H1 (cell line): ENCODE measurements at regions not wholly inside any gene's neighbourhood (a gene's known extent, or its start where the extent isn't known, plus 50 kb on each side); places are given as distances from the start of the nearest gene placed in this dataset.

Experiments
- CTCF ChIA-PET: fragments of 300-600 bp; sonication (Branson Sonifier 250); formaldehyde crosslinking; loops from one replicate; lab custom pipeline; 2021; ENCODE audit not compliant: partially characterized antibody; lab: Charles Lee
- POLR2A ChIA-PET: fragments of 300-600 bp; sonication (Branson Sonifier 250); formaldehyde crosslinking; loops from one replicate; lab custom pipeline; 2021; ENCODE audit warnings: inconsistent platforms; ENCODE audit not compliant: partially characterized antibody; lab: Charles Lee
- DNase-seq, 2 experiments: peaks; one replicate each; pipeline versions ENCODE4 v3.0.0 to v3.0.0-alpha.2; 2010 to 2022; ENCODE audit warnings: low spot score in 2 of 2, low read depth in 1 of 2, mixed read lengths in 1 of 2
- FAIRE-seq: peaks from 2 replicates; lab custom pipeline; 2011; peaks lifted over from hg19 to GRCh38; lab: Jason Lieb, UNC
- H2AFZ ChIP-seq: 2 replicates; pipeline ENCODE4 v1.8.1; 2012; ENCODE audit warnings: low read length, inconsistent platforms
- H2AK5ac ChIP-seq: 2 replicates; pipeline ENCODE4 v1.6.1; 2013; ENCODE audit warnings: low read depth, low read length
- H2BK120ac ChIP-seq: replicated peaks from 2 replicates; pipeline ENCODE3; 2013; ENCODE audit warnings: low read depth, low read length, inconsistent platforms
- H2BK12ac ChIP-seq: 2 replicates; pipeline ENCODE4 v1.6.1; 2013; ENCODE audit warnings: low read depth, low read length
- H2BK15ac ChIP-seq: 2 replicates; pipeline ENCODE4 v1.6.1; 2013; ENCODE audit warnings: low read length
- H2BK20ac ChIP-seq: 2 replicates; pipeline ENCODE4 v1.6.1; 2013; ENCODE audit warnings: low read length
- H2BK5ac ChIP-seq: 2 replicates; pipeline ENCODE4 v1.6.1; 2013; ENCODE audit warnings: low read depth, low read length
- H3K14ac ChIP-seq: 2 replicates; pipeline ENCODE4 v1.6.1; 2013; ENCODE audit warnings: inconsistent platforms; ENCODE audit not compliant: insufficient read length
- H3K18ac ChIP-seq: 2 replicates; pipeline ENCODE4 v1.6.1; 2013; ENCODE audit warnings: low read length; ENCODE audit errors: extremely low read depth
- H3K23ac ChIP-seq: 2 replicates; pipeline ENCODE4 v1.6.1; 2013; ENCODE audit warnings: inconsistent platforms; ENCODE audit not compliant: insufficient read length
- H3K23me2 ChIP-seq: 2 replicates; pipeline ENCODE4 v1.6.1; 2013; ENCODE audit warnings: low read depth, low read length
- H3K27ac ChIP-seq: 2 replicates; pipeline ENCODE4 v1.6.1; 2011; ENCODE audit warnings: low read depth, low read length, inconsistent platforms
- H3K27me3 ChIP-seq, 4 experiments: replicated peaks in 1 of 4; 1 replicate in 1 of 4; 2 replicates in 3 of 4; pipeline versions ENCODE4 v1.6.1 to v1.8.1; 2011 to 2013; ENCODE audit warnings: low read length in 3 of 4, mild to moderate bottlenecking in 3 of 4, inconsistent platforms in 2 of 4, mixed read lengths in 2 of 4, moderate library complexity in 1 of 4; ENCODE audit not compliant: control insufficient read depth in 3 of 4, insufficient read depth in 3 of 4; ENCODE audit errors: extremely low read depth in 1 of 4
- H3K36me3 ChIP-seq, 4 experiments: 2 replicates each; pipeline versions ENCODE4 v1.6.1 to v1.8.1; 2011 to 2013; ENCODE audit warnings: mild to moderate bottlenecking in 4 of 4, low read length in 3 of 4, moderate library complexity in 2 of 4, control low read depth in 1 of 4, inconsistent platforms in 1 of 4; ENCODE audit not compliant: insufficient read depth in 4 of 4, control insufficient read depth in 2 of 4
- H3K4ac ChIP-seq: replicated peaks from 2 replicates; pipeline ENCODE3; 2013; ENCODE audit warnings: low read length, low read depth, mixed read lengths, inconsistent platforms; ENCODE audit not compliant: insufficient read length
- H3K4me1 ChIP-seq, 4 experiments: replicated peaks in 1 of 4; 1 replicate in 1 of 4; 2 replicates in 3 of 4; pipeline versions ENCODE4 v1.6.1 to v1.8.1; 2011 to 2013; ENCODE audit warnings: low read length in 3 of 4, inconsistent platforms in 2 of 4, mixed read lengths in 1 of 4; ENCODE audit not compliant: insufficient read depth in 4 of 4, control insufficient read depth in 3 of 4
- H3K4me2 ChIP-seq, 2 experiments: 2 replicates each; pipeline versions ENCODE4 v1.6.1 to v1.8.1; 2011 to 2013; ENCODE audit warnings: low read depth in 2 of 2, low read length in 2 of 2, control low read depth in 1 of 2, inconsistent platforms in 1 of 2, mild to moderate bottlenecking in 1 of 2; ENCODE audit not compliant: insufficient read depth in 1 of 2
- H3K4me3 ChIP-seq, 4 experiments: fragments of 200-600, 300-600 bp in 1 of 4; sonication (generic), shearing (Covaris generic), sonication (Bioruptor Twin) in 1 of 4; 2 replicates each; pipeline versions ENCODE4 v1.5.1 to v1.8.1; 2011 to 2016; ENCODE audit warnings: low read length in 4 of 4, low read depth in 3 of 4, control low read depth in 2 of 4, inconsistent platforms in 2 of 4, mild to moderate bottlenecking in 2 of 4, mixed read lengths in 1 of 4, moderate library complexity in 1 of 4; ENCODE audit not compliant: insufficient read depth in 2 of 4; ENCODE audit errors: extremely low read depth in 1 of 4
- H3K56ac ChIP-seq: replicated peaks from 2 replicates; pipeline ENCODE3; 2013; ENCODE audit warnings: low read depth, mild to moderate bottlenecking, mixed read lengths, low read length, inconsistent platforms; ENCODE audit not compliant: insufficient read length
- H3K79me1 ChIP-seq: 2 replicates; pipeline ENCODE4 v1.6.1; 2013; ENCODE audit warnings: low read depth, low read length, control low read depth
- H3K79me2 ChIP-seq, 2 experiments: 2 replicates each; pipeline versions ENCODE4 v1.6.1 to v1.8.1; 2012 to 2013; ENCODE audit warnings: low read length in 2 of 2, mild to moderate bottlenecking in 2 of 2, inconsistent platforms in 1 of 2; ENCODE audit not compliant: insufficient read depth in 2 of 2, control insufficient read depth in 1 of 2
- H3K9ac ChIP-seq, 4 experiments: replicated peaks in 1 of 4; 1 replicate in 1 of 4; 2 replicates in 3 of 4; pipeline versions ENCODE4 v1.6.1 to v1.8.1; 2011 to 2013; ENCODE audit warnings: low read depth in 3 of 4, low read length in 3 of 4, control low read depth in 2 of 4, mild to moderate bottlenecking in 2 of 4, moderate library complexity in 2 of 4, inconsistent platforms in 1 of 4; ENCODE audit errors: extremely low read depth in 1 of 4
- H3K9me3 ChIP-seq, 2 experiments: 2 replicates each; pipeline versions ENCODE4 v1.6.1 to v1.8.1; 2012 to 2013; ENCODE audit warnings: mild to moderate bottlenecking in 2 of 2, moderate library complexity in 2 of 2, control low read depth in 1 of 2, inconsistent platforms in 1 of 2, low read depth in 1 of 2, low read length in 1 of 2, mixed read lengths in 1 of 2; ENCODE audit not compliant: insufficient read depth in 2 of 2
- H4K20me1 ChIP-seq, 2 experiments: replicated peaks in 1 of 2; 2 replicates each; pipeline versions ENCODE3 to v1.8.1; 2011 to 2013; ENCODE audit warnings: inconsistent platforms in 2 of 2, low read length in 2 of 2, mild to moderate bottlenecking in 1 of 2; ENCODE audit not compliant: insufficient read depth in 2 of 2, control insufficient read depth in 1 of 2
- H4K5ac ChIP-seq: 2 replicates; pipeline ENCODE4 v1.6.1; 2013; ENCODE audit warnings: low read length, low read depth, mixed read lengths, inconsistent platforms; ENCODE audit not compliant: insufficient read length
- H4K8ac ChIP-seq: 2 replicates; pipeline ENCODE4 v1.8.0; 2013; ENCODE audit warnings: mild to moderate bottlenecking, moderate library complexity, low read length, inconsistent platforms; ENCODE audit not compliant: insufficient read depth; ENCODE audit errors: extremely low read depth
- H4K91ac ChIP-seq: replicated peaks from 2 replicates; pipeline ENCODE3; 2013; ENCODE audit warnings: low read length, mixed read lengths, inconsistent platforms; ENCODE audit not compliant: insufficient read length
- ATF2 ChIP-seq: IDR thresholded peaks from 2 replicates; pipeline ENCODE4 v1.6.1; 2012; ENCODE audit warnings: low read length, inconsistent platforms
- CBX5 ChIP-seq: fragments of 300-800, 300-1000 bp; sonication (generic); IDR thresholded peaks from 2 replicates; pipeline ENCODE4 v1.7.1; 2016; ENCODE audit warnings: antibody characterized with exemption, low read length, low read depth
- CBX8 ChIP-seq: fragments of 300-800, 300-1000 bp; sonication (generic); IDR thresholded peaks from 2 replicates; pipeline ENCODE4 v1.7.1; 2016; ENCODE audit warnings: low read depth, low read length, borderline replicate concordance
- CHD1 ChIP-seq: IDR thresholded peaks from 2 replicates; pipeline ENCODE4 v1.6.1; 2012; ENCODE audit warnings: low read depth, low read length, improper control_type of control experiment
- CHD2 ChIP-seq: IDR thresholded peaks from 2 replicates; pipeline ENCODE4 v1.6.1; 2012; ENCODE audit warnings: low read length, improper control_type of control experiment
- GTF2F1 ChIP-seq: IDR thresholded peaks from 2 replicates; pipeline ENCODE4 v1.6.1; 2012; ENCODE audit warnings: low read depth, low read length, improper control_type of control experiment, borderline replicate concordance
- HDAC6 ChIP-seq: IDR thresholded peaks from one replicate; pipeline ENCODE4 v1.7.1; 2012; ENCODE audit warnings: low read depth, mild to moderate bottlenecking, inconsistent platforms, low read length, moderate library complexity
- PHF8 ChIP-seq: fragments of 200-600 bp; sonication (generic); conservative IDR thresholded peaks from 2 replicates; pipeline ENCODE4 v1.7.1; 2012; ENCODE audit warnings: low read depth, mild to moderate bottlenecking, inconsistent platforms, low read length, moderate library complexity
- RBBP5 ChIP-seq: IDR thresholded peaks from 2 replicates; pipeline ENCODE4 v1.7.1; 2012; ENCODE audit warnings: low read depth, mild to moderate bottlenecking, inconsistent platforms, low read length, moderate library complexity, borderline replicate concordance
- RFX5 ChIP-seq: IDR thresholded peaks from 2 replicates; pipeline ENCODE4 v1.6.1; 2011; ENCODE audit warnings: low read depth, low read length, improper control_type of control experiment, borderline replicate concordance
- TEAD4 ChIP-seq: IDR thresholded peaks from 2 replicates; pipeline ENCODE4 v1.6.1; 2012; ENCODE audit warnings: low read depth, low read length, inconsistent platforms, mixed read lengths
- YY1 ChIP-seq: IDR thresholded peaks from 2 replicates; pipeline ENCODE4 v1.6.1; 2011; ENCODE audit warnings: low read depth, mild to moderate bottlenecking, low read length
- WGBS, 2 experiments: shearing (Covaris generic) in 1 of 2; methylation state at CpG; one replicate each; pipeline versions ENCODE4 v1.1.6 to v1.1.7; 2013 to 2015; ENCODE audit warnings: low lambda C conversion rate in 2 of 2, mixed read lengths in 2 of 2, inconsistent platforms in 1 of 2, low coverage in 1 of 2, missing lambda C conversion rate in 1 of 2; ENCODE audit not compliant: insufficient replicate concordance in 2 of 2, insufficient coverage in 1 of 2, insufficient read length in 1 of 2; ENCODE audit errors: extremely low coverage in 1 of 2, missing lambda C conversion rate in 1 of 2; 5-methylcytosine and 5-hydroxymethylcytosine counted together
- TF ChIP-seq, protein P1 (sequence below): IDR thresholded peaks from 2 replicates; pipeline ENCODE4 v1.6.1; 2012; ENCODE audit warnings: inconsistent platforms

DNA sequence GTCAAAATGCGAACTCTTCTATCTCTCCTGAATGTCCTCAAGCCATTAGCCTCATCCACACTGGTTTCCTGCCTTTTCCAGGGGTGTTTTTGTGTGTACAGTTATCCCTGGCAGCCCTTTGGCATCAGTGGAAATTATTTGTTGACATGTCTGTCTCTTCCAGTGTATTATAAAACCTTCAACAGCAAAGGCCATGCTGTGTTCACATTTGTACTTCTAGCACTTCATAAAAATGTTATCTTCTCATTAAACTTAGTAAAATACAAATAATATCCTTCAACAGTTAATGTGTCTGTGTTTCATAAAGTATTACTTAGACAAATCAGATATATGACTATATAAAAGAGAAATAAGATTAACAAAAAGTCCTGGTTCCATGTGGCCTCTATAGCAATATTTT is 359.5 kb upstream of the ARGLU1 start:
- H4K20me1 ChIP-seq: no peaks in the 10 kb centered on the region
- no peak overlapping the region for H3K23ac ChIP-seq
- no peak overlapping the region for H3K14ac ChIP-seq
- H2AK5ac ChIP-seq: no peak overlapping the region
- H3K36me3 ChIP-seq: no peaks in the 10 kb centered on the region
- H4K5ac ChIP-seq: no peak overlapping the region
- H3K27ac ChIP-seq: no peak overlapping the region
- no peak for TF ChIP-seq CHD1
- TF ChIP-seq YY1: no peak
- no peak for TF ChIP-seq ATF2
- TF ChIP-seq CBX8: no peak
- TF ChIP-seq TEAD4: no peak
- TF ChIP-seq, protein P1, sequence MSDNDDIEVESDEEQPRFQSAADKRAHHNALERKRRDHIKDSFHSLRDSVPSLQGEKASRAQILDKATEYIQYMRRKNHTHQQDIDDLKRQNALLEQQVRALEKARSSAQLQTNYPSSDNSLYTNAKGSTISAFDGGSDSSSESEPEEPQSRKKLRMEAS: no peak
- no peak for TF ChIP-seq CBX5
- TF ChIP-seq CHD2: no peak
- no peak for TF ChIP-seq RBBP5
- no peak for TF ChIP-seq GTF2F1
- no peak for TF ChIP-seq RFX5
- no peak for TF ChIP-seq HDAC6
- no peak for TF ChIP-seq PHF8
- TF ChIP-seq, all 59 proteins: peak for 0
- no peak overlapping the region for H2BK20ac ChIP-seq
- H2BK120ac ChIP-seq: no peak overlapping the region
- H2AFZ ChIP-seq: no peak overlapping the region
- no peak overlapping the region for H3K56ac ChIP-seq
- peaks cover 0 to 4% (median 0%) of the 10 kb centered on the region in 4 experiments; a peak in 2 of 7 replicates for H3K4me1 ChIP-seq
- H4K91ac ChIP-seq: no peak overlapping the region
- no peak overlapping the region for H3K4me2 ChIP-seq
- no peak for DNase-seq
- H2BK12ac ChIP-seq: no peak overlapping the region
- ChIA-PET POLR2A (no interaction called here), CTCF (interaction anchor here (0.5 to 1.1 kb wide), 2 partner anchors 106 to 196 kb away, joined by 3 read pairs; no protein-coding TSS in a partner anchor)
- no peak overlapping the region for H2BK15ac ChIP-seq
- no peak overlapping the region for H3K18ac ChIP-seq
- no peaks in the 10 kb centered on the region for H3K79me1 ChIP-seq
- H3K9me3 ChIP-seq: no peaks in the 10 kb centered on the region
- no peak overlapping the region for H2BK5ac ChIP-seq
- no peak overlapping the region for H3K4me3 ChIP-seq
- no peaks in the 10 kb centered on the region; the same call in 1 of the 2 replicates for H3K23me2 ChIP-seq
- no peak overlapping the region for H3K4ac ChIP-seq
- WGBS, 2 experiments: 75% methylated on average over 1 of the region's 1 CpG; no CpG with 5 or more reads in 1 of the 2 experiments
- no peak overlapping the region for H4K8ac ChIP-seq
- FAIRE-seq: no peak
- no peaks in the 10 kb centered on the region for H3K27me3 ChIP-seq
- H3K9ac ChIP-seq: no peak overlapping the region
- H3K79me2 ChIP-seq: no peaks in the 10 kb centered on the region
